Osteoblast (primary cell): ENCODE measurements at regions not wholly inside any gene's neighbourhood (a gene's known extent, or its start where the extent isn't known, plus 50 kb on each side); places are given as distances from the start of the nearest gene placed in this dataset.

Experiments used
- DNase-seq: peaks from one replicate; pipeline ENCODE4 v3.0.0; 2011; ENCODE audit warnings: low spot score, mixed read lengths; ENCODE audit not compliant: insufficient read length; ENCODE audit errors: missing footprints
- H2AFZ ChIP-seq: 2 replicates; pipeline ENCODE4 v1.6.0; 2011; ENCODE audit warnings: mild to moderate bottlenecking, low read length
- H3K27ac ChIP-seq: 2 replicates; pipeline ENCODE4 v1.5.1; 2011; ENCODE audit warnings: mild to moderate bottlenecking, low read depth, low read length, moderate library complexity
- H3K27me3 ChIP-seq: 2 replicates; pipeline ENCODE4 v1.6.0; 2012; ENCODE audit warnings: mild to moderate bottlenecking, control low read depth, inconsistent platforms, low read length, moderate library complexity; ENCODE audit not compliant: insufficient read depth
- H3K36me3 ChIP-seq: 2 replicates; pipeline ENCODE4 v1.5.1; 2011; ENCODE audit warnings: mild to moderate bottlenecking, low read length, control low read depth, moderate library complexity; ENCODE audit not compliant: insufficient read depth
- H3K4me1 ChIP-seq: 2 replicates; pipeline ENCODE4 v1.5.1; 2011; ENCODE audit warnings: mild to moderate bottlenecking, low read length, control low read depth, moderate library complexity; ENCODE audit not compliant: insufficient read depth
- H3K4me2 ChIP-seq: 2 replicates; pipeline ENCODE4 v1.6.0; 2011; ENCODE audit warnings: mild to moderate bottlenecking, low read length; ENCODE audit not compliant: insufficient read depth
- H3K4me3 ChIP-seq: fragments of 200-600 bp; sonication (generic); 3 replicates; pipeline ENCODE4 v1.5.1; 2012; ENCODE audit warnings: mild to moderate bottlenecking, low read length, inconsistent platforms; ENCODE audit not compliant: insufficient read depth
- H3K79me2 ChIP-seq: 2 replicates; pipeline ENCODE4 v1.6.0; 2012; ENCODE audit warnings: mild to moderate bottlenecking, low read length, control low read depth, inconsistent platforms; ENCODE audit not compliant: insufficient read depth
- H3K9me3 ChIP-seq: 2 replicates; pipeline ENCODE4 v1.5.1; 2011; ENCODE audit warnings: low read depth, low read length, control low read depth
- H4K20me1 ChIP-seq: 2 replicates; pipeline ENCODE4 v1.6.0; 2012; ENCODE audit warnings: mild to moderate bottlenecking, low read length, control low read depth; ENCODE audit not compliant: insufficient read depth
- CTCF ChIP-seq: IDR thresholded peaks from 2 replicates; pipeline ENCODE4 v1.5.1; 2011; ENCODE audit warnings: mild to moderate bottlenecking, low read depth, low read length, moderate library complexity; ENCODE audit errors: extremely low read depth

GRCh38 chr7:24501009-24501408, 72.2 kb upstream of the PALS2 start:
- no peaks in the 10 kb centered on the region for H3K36me3 ChIP-seq
- no peak for TF ChIP-seq CTCF
- peaks cover 4% of the 10 kb centered on the region for H3K4me1 ChIP-seq
- H3K79me2 ChIP-seq, result no peaks in the 10 kb centered on the region
- H2AFZ ChIP-seq, result peak overlapping the region; percentile 57
- peak overlapping the region; percentile 66 for H3K4me2 ChIP-seq
- no peaks in the 10 kb centered on the region for H4K20me1 ChIP-seq
- no peak overlapping the region for H3K27ac ChIP-seq
- H3K9me3 ChIP-seq, result no peaks in the 10 kb centered on the region
- peak overlapping the region; percentile 34 for H3K4me3 ChIP-seq
- no peaks in the 10 kb centered on the region for H3K27me3 ChIP-seq
- DNase-seq, result no peak

DNA sequence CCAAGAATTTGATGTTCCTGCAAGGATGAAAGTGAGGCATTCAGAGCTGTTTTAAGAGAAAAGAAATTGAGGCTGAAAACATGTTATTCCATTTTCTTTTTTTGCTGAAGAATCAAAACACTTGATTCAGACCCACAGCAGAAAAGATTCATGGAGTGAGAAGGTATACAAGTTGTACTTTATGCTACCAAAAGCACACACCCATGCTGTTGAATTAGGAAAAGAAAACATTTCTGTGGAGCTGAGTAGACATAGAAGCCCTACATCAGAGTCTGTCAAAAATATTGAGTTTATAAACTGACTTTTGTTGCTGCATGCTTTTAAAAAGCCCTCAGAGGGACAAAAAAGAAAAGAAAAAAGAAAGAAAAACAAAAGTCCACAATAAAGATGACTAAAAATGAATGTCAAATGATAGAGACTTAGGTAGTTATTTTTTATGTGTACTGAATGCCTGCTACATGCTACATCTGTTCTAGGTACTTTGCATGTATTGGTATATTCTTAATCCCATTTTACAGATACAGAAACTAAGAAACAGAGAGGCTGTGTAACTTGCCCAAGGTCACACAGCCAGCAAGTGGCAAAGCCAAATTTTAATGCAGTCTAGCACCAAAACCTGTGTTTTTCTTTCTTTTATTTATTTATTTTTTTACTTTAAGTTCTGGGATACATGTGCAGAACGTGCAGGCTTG, 71.7 kb upstream of the PALS2 start:
- Histone ChIP-seq H3K4me3 (no peak overlapping the region), H3K36me3 (no peaks in the 10 kb centered on the region), H3K4me1 (peaks cover 4% of the 10 kb centered on the region), H3K9me3 (no peaks in the 10 kb centered on the region), H2AFZ (no peak overlapping the region), H3K4me2 (no peak overlapping the region), H3K27me3 (no peaks in the 10 kb centered on the region), H3K79me2 (no peaks in the 10 kb centered on the region), H3K27ac (no peak overlapping the region), H4K20me1 (no peaks in the 10 kb centered on the region)
- no peak for TF ChIP-seq CTCF
- no peak for DNase-seq

- Histone ChIP-seq H3K9me3 (no peaks in the 10 kb centered on the region), H3K4me3 (no peak overlapping the region), H3K27me3 (no peaks in the 10 kb centered on the region), H3K36me3 (no peaks in the 10 kb centered on the region), H2AFZ (no peak overlapping the region), H3K4me2 (no peak overlapping the region), H4K20me1 (no peaks in the 10 kb centered on the region), H3K4me1 (peaks cover 4% of the 10 kb centered on the region), H3K27ac (no peak overlapping the region), H3K79me2 (no peaks in the 10 kb centered on the region)
- no peak for TF ChIP-seq CTCF
- DNase-seq, result no peak
Measured at GRCh38 chr7:24502135-24502488, 71.1 kb upstream of the PALS2 start.

GRCh38 chr7:24503506-24503905, 69.7 kb upstream of the PALS2 start:
- H4K20me1 ChIP-seq, result no peaks in the 10 kb centered on the region
- peaks cover 4% of the 10 kb centered on the region for H3K4me1 ChIP-seq
- H3K36me3 ChIP-seq, result no peaks in the 10 kb centered on the region
- no peak for DNase-seq
- H2AFZ ChIP-seq, result no peak overlapping the region
- no peak for TF ChIP-seq CTCF
- no peak overlapping the region for H3K27ac ChIP-seq
- H3K79me2 ChIP-seq, result no peaks in the 10 kb centered on the region
- no peak overlapping the region for H3K4me3 ChIP-seq
- H3K9me3 ChIP-seq, result no peaks in the 10 kb centered on the region
- no peaks in the 10 kb centered on the region for H3K27me3 ChIP-seq
- peak overlapping the region; percentile 24 for H3K4me2 ChIP-seq
